H1 (cell line): ENCODE measurements at regions not wholly inside any gene's neighbourhood (a gene's known extent, or its start where the extent isn't known, plus 50 kb on each side); places are given as distances from the start of the nearest gene placed in this dataset.
A peak's percentile ranks its signal among the peaks of the same experiment; 100 is the strongest.

Experiments used
- CTCF ChIA-PET: fragments of 300-600 bp; sonication (Branson Sonifier 250); formaldehyde crosslinking; loops from one replicate; lab custom pipeline; 2021; ENCODE audit not compliant: partially characterized antibody; lab: Charles Lee
- POLR2A ChIA-PET: fragments of 300-600 bp; sonication (Branson Sonifier 250); formaldehyde crosslinking; loops from one replicate; lab custom pipeline; 2021; ENCODE audit warnings: inconsistent platforms; ENCODE audit not compliant: partially characterized antibody; lab: Charles Lee
- DNase-seq, 2 experiments: peaks; one replicate each; pipeline versions ENCODE4 v3.0.0 to v3.0.0-alpha.2; 2010 to 2022; ENCODE audit warnings: low spot score in 2 of 2, low read depth in 1 of 2, mixed read lengths in 1 of 2
- FAIRE-seq: peaks from 2 replicates; lab custom pipeline; 2011; peaks lifted over from hg19 to GRCh38; lab: Jason Lieb, UNC
- H2AFZ ChIP-seq: 2 replicates; pipeline ENCODE4 v1.8.1; 2012; ENCODE audit warnings: low read length, inconsistent platforms
- H2AK5ac ChIP-seq: 2 replicates; pipeline ENCODE4 v1.6.1; 2013; ENCODE audit warnings: low read depth, low read length
- H2BK120ac ChIP-seq: replicated peaks from 2 replicates; pipeline ENCODE3; 2013; ENCODE audit warnings: low read depth, low read length, inconsistent platforms
- H2BK12ac ChIP-seq: 2 replicates; pipeline ENCODE4 v1.6.1; 2013; ENCODE audit warnings: low read depth, low read length
- H2BK15ac ChIP-seq: 2 replicates; pipeline ENCODE4 v1.6.1; 2013; ENCODE audit warnings: low read length
- H2BK20ac ChIP-seq: 2 replicates; pipeline ENCODE4 v1.6.1; 2013; ENCODE audit warnings: low read length
- H2BK5ac ChIP-seq: 2 replicates; pipeline ENCODE4 v1.6.1; 2013; ENCODE audit warnings: low read depth, low read length
- H3K14ac ChIP-seq: 2 replicates; pipeline ENCODE4 v1.6.1; 2013; ENCODE audit warnings: inconsistent platforms; ENCODE audit not compliant: insufficient read length
- H3K18ac ChIP-seq: 2 replicates; pipeline ENCODE4 v1.6.1; 2013; ENCODE audit warnings: low read length; ENCODE audit errors: extremely low read depth
- H3K23ac ChIP-seq: 2 replicates; pipeline ENCODE4 v1.6.1; 2013; ENCODE audit warnings: inconsistent platforms; ENCODE audit not compliant: insufficient read length
- H3K23me2 ChIP-seq: 2 replicates; pipeline ENCODE4 v1.6.1; 2013; ENCODE audit warnings: low read depth, low read length
- H3K27ac ChIP-seq: 2 replicates; pipeline ENCODE4 v1.6.1; 2011; ENCODE audit warnings: low read depth, low read length, inconsistent platforms
- H3K27me3 ChIP-seq, 4 experiments: replicated peaks in 1 of 4; 1 replicate in 1 of 4; 2 replicates in 3 of 4; pipeline versions ENCODE4 v1.6.1 to v1.8.1; 2011 to 2013; ENCODE audit warnings: low read length in 3 of 4, mild to moderate bottlenecking in 3 of 4, inconsistent platforms in 2 of 4, mixed read lengths in 2 of 4, moderate library complexity in 1 of 4; ENCODE audit not compliant: control insufficient read depth in 3 of 4, insufficient read depth in 3 of 4; ENCODE audit errors: extremely low read depth in 1 of 4
- H3K36me3 ChIP-seq, 4 experiments: 2 replicates each; pipeline versions ENCODE4 v1.6.1 to v1.8.1; 2011 to 2013; ENCODE audit warnings: mild to moderate bottlenecking in 4 of 4, low read length in 3 of 4, moderate library complexity in 2 of 4, control low read depth in 1 of 4, inconsistent platforms in 1 of 4; ENCODE audit not compliant: insufficient read depth in 4 of 4, control insufficient read depth in 2 of 4
- H3K4ac ChIP-seq: replicated peaks from 2 replicates; pipeline ENCODE3; 2013; ENCODE audit warnings: low read length, low read depth, mixed read lengths, inconsistent platforms; ENCODE audit not compliant: insufficient read length
- H3K4me1 ChIP-seq, 4 experiments: replicated peaks in 1 of 4; 1 replicate in 1 of 4; 2 replicates in 3 of 4; pipeline versions ENCODE4 v1.6.1 to v1.8.1; 2011 to 2013; ENCODE audit warnings: low read length in 3 of 4, inconsistent platforms in 2 of 4, mixed read lengths in 1 of 4; ENCODE audit not compliant: insufficient read depth in 4 of 4, control insufficient read depth in 3 of 4
- H3K4me2 ChIP-seq, 2 experiments: 2 replicates each; pipeline versions ENCODE4 v1.6.1 to v1.8.1; 2011 to 2013; ENCODE audit warnings: low read depth in 2 of 2, low read length in 2 of 2, control low read depth in 1 of 2, inconsistent platforms in 1 of 2, mild to moderate bottlenecking in 1 of 2; ENCODE audit not compliant: insufficient read depth in 1 of 2
- H3K4me3 ChIP-seq, 4 experiments: fragments of 200-600, 300-600 bp in 1 of 4; sonication (generic), shearing (Covaris generic), sonication (Bioruptor Twin) in 1 of 4; 2 replicates each; pipeline versions ENCODE4 v1.5.1 to v1.8.1; 2011 to 2016; ENCODE audit warnings: low read length in 4 of 4, low read depth in 3 of 4, control low read depth in 2 of 4, inconsistent platforms in 2 of 4, mild to moderate bottlenecking in 2 of 4, mixed read lengths in 1 of 4, moderate library complexity in 1 of 4; ENCODE audit not compliant: insufficient read depth in 2 of 4; ENCODE audit errors: extremely low read depth in 1 of 4
- H3K56ac ChIP-seq: replicated peaks from 2 replicates; pipeline ENCODE3; 2013; ENCODE audit warnings: low read depth, mild to moderate bottlenecking, mixed read lengths, low read length, inconsistent platforms; ENCODE audit not compliant: insufficient read length
- H3K79me1 ChIP-seq: 2 replicates; pipeline ENCODE4 v1.6.1; 2013; ENCODE audit warnings: low read depth, low read length, control low read depth
- H3K79me2 ChIP-seq, 2 experiments: 2 replicates each; pipeline versions ENCODE4 v1.6.1 to v1.8.1; 2012 to 2013; ENCODE audit warnings: low read length in 2 of 2, mild to moderate bottlenecking in 2 of 2, inconsistent platforms in 1 of 2; ENCODE audit not compliant: insufficient read depth in 2 of 2, control insufficient read depth in 1 of 2
- H3K9ac ChIP-seq, 4 experiments: replicated peaks in 1 of 4; 1 replicate in 1 of 4; 2 replicates in 3 of 4; pipeline versions ENCODE4 v1.6.1 to v1.8.1; 2011 to 2013; ENCODE audit warnings: low read depth in 3 of 4, low read length in 3 of 4, control low read depth in 2 of 4, mild to moderate bottlenecking in 2 of 4, moderate library complexity in 2 of 4, inconsistent platforms in 1 of 4; ENCODE audit errors: extremely low read depth in 1 of 4
- H3K9me3 ChIP-seq, 2 experiments: 2 replicates each; pipeline versions ENCODE4 v1.6.1 to v1.8.1; 2012 to 2013; ENCODE audit warnings: mild to moderate bottlenecking in 2 of 2, moderate library complexity in 2 of 2, control low read depth in 1 of 2, inconsistent platforms in 1 of 2, low read depth in 1 of 2, low read length in 1 of 2, mixed read lengths in 1 of 2; ENCODE audit not compliant: insufficient read depth in 2 of 2
- H4K20me1 ChIP-seq, 2 experiments: replicated peaks in 1 of 2; 2 replicates each; pipeline versions ENCODE3 to v1.8.1; 2011 to 2013; ENCODE audit warnings: inconsistent platforms in 2 of 2, low read length in 2 of 2, mild to moderate bottlenecking in 1 of 2; ENCODE audit not compliant: insufficient read depth in 2 of 2, control insufficient read depth in 1 of 2
- H4K5ac ChIP-seq: 2 replicates; pipeline ENCODE4 v1.6.1; 2013; ENCODE audit warnings: low read length, low read depth, mixed read lengths, inconsistent platforms; ENCODE audit not compliant: insufficient read length
- H4K8ac ChIP-seq: 2 replicates; pipeline ENCODE4 v1.8.0; 2013; ENCODE audit warnings: mild to moderate bottlenecking, moderate library complexity, low read length, inconsistent platforms; ENCODE audit not compliant: insufficient read depth; ENCODE audit errors: extremely low read depth
- H4K91ac ChIP-seq: replicated peaks from 2 replicates; pipeline ENCODE3; 2013; ENCODE audit warnings: low read length, mixed read lengths, inconsistent platforms; ENCODE audit not compliant: insufficient read length
- CBX8 ChIP-seq: fragments of 300-800, 300-1000 bp; sonication (generic); IDR thresholded peaks from 2 replicates; pipeline ENCODE4 v1.7.1; 2016; ENCODE audit warnings: low read depth, low read length, borderline replicate concordance
- CREB1 ChIP-seq: IDR thresholded peaks from 2 replicates; pipeline ENCODE4 v1.6.1; 2012; ENCODE audit warnings: inconsistent platforms
- CTBP2 ChIP-seq: IDR thresholded peaks from 2 replicates; pipeline ENCODE4 v1.7.0; 2011; ENCODE audit warnings: borderline replicate concordance, mild to moderate bottlenecking, moderate library complexity, mixed read lengths, low read length; ENCODE audit not compliant: insufficient read depth, insufficient read length
- E2F6 ChIP-seq: IDR thresholded peaks from 2 replicates; pipeline ENCODE4 v1.6.1; 2012; ENCODE audit warnings: inconsistent platforms
- FOSL1 ChIP-seq: IDR thresholded peaks from 2 replicates; pipeline ENCODE4 v1.6.1; 2011; ENCODE audit warnings: mild to moderate bottlenecking, low read depth, low read length, moderate library complexity; ENCODE audit not compliant: insufficient read depth
- HDAC2 ChIP-seq, 2 experiments: fragments of 300-600 bp in 1 of 2; sonication (generic) in 1 of 2; IDR thresholded peaks; 2 replicates each; pipeline ENCODE4 v1.6.1; 2011 to 2012; ENCODE audit warnings: low read depth in 2 of 2, low read length in 2 of 2, mild to moderate bottlenecking in 2 of 2, moderate library complexity in 2 of 2, borderline replicate concordance in 1 of 2, inconsistent platforms in 1 of 2
- KDM1A ChIP-seq: fragments of 200-600, 300-600 bp; sonication (generic); IDR thresholded peaks from 2 replicates; pipeline ENCODE4 v1.7.1; 2016; ENCODE audit warnings: mild to moderate bottlenecking, low read length, borderline replicate concordance
- KDM4A ChIP-seq: IDR thresholded peaks from one replicate; pipeline ENCODE4 v1.7.1; 2012; ENCODE audit warnings: low read depth, mild to moderate bottlenecking, moderate library complexity, low read length, inconsistent platforms; ENCODE audit not compliant: severe bottlenecking
- NRF1 ChIP-seq: IDR thresholded peaks from 2 replicates; pipeline ENCODE4 v1.6.1; 2011; ENCODE audit warnings: mild to moderate bottlenecking, low read depth, low read length, improper control_type of control experiment
- RBBP5 ChIP-seq: IDR thresholded peaks from 2 replicates; pipeline ENCODE4 v1.7.1; 2012; ENCODE audit warnings: low read depth, mild to moderate bottlenecking, inconsistent platforms, low read length, moderate library complexity, borderline replicate concordance
- SIRT6 ChIP-seq: IDR thresholded peaks from one replicate; pipeline ENCODE4 v1.7.1; 2012; ENCODE audit warnings: low read length, inconsistent platforms
- SRF ChIP-seq: IDR thresholded peaks from 2 replicates; pipeline ENCODE4 v1.6.1; 2011; ENCODE audit warnings: mild to moderate bottlenecking, low read depth, low read length, moderate library complexity
- USF2 ChIP-seq: IDR thresholded peaks from 2 replicates; pipeline ENCODE4 v1.6.1; 2011; ENCODE audit warnings: low read length, improper control_type of control experiment
- WGBS, 2 experiments: shearing (Covaris generic) in 1 of 2; methylation state at CpG; one replicate each; pipeline versions ENCODE4 v1.1.6 to v1.1.7; 2013 to 2015; ENCODE audit warnings: low lambda C conversion rate in 2 of 2, mixed read lengths in 2 of 2, inconsistent platforms in 1 of 2, low coverage in 1 of 2, missing lambda C conversion rate in 1 of 2; ENCODE audit not compliant: insufficient replicate concordance in 2 of 2, insufficient coverage in 1 of 2, insufficient read length in 1 of 2; ENCODE audit errors: extremely low coverage in 1 of 2, missing lambda C conversion rate in 1 of 2; 5-methylcytosine and 5-hydroxymethylcytosine counted together

GRCh38 chr5:115366223-115366622 lies 69.8 kb upstream of the CCDC112 start:
- 78% methylated on average over 2 of the region's 2 CpGs; no CpG with 5 or more reads in 1 of the 2 experiments for WGBS, 2 experiments
- no peak overlapping the region for H3K56ac ChIP-seq
- peaks cover 0 to 11% (median 6%) of the 10 kb centered on the region in 4 experiments; a peak in 5 of 7 replicates for H3K4me1 ChIP-seq
- no peak overlapping the region for H3K4me3 ChIP-seq
- no peak overlapping the region for H3K9ac ChIP-seq
- no peak overlapping the region for H2BK5ac ChIP-seq
- H3K14ac ChIP-seq = no peak overlapping the region
- POLR2A ChIA-PET = interaction anchor here (0.7 kb wide), 1 partner anchor 179 kb away, joined by 3 read pairs; the partner anchor contains the start of gene FEM1C
- FAIRE-seq = no peak
- no peak overlapping the region; the same call in 1 of the 2 replicates for H2BK20ac ChIP-seq
- H4K8ac ChIP-seq = no peak overlapping the region
- H3K4ac ChIP-seq = no peak overlapping the region
- H4K5ac ChIP-seq = no peak overlapping the region
- H2BK12ac ChIP-seq = no peak overlapping the region
- peak overlapping the region; percentile 20 for H4K91ac ChIP-seq
- H3K23ac ChIP-seq = no peak overlapping the region
- H3K4me2 ChIP-seq = no peak overlapping the region
- H3K23me2 ChIP-seq = no peaks in the 10 kb centered on the region
- no peak overlapping the region for H2BK15ac ChIP-seq
- no peaks in the 10 kb centered on the region for H3K36me3 ChIP-seq
- H2BK120ac ChIP-seq = no peak overlapping the region
- H2AFZ ChIP-seq = no peak overlapping the region
- H4K20me1 ChIP-seq = no peaks in the 10 kb centered on the region
- H3K18ac ChIP-seq = no peak overlapping the region
- H3K9me3 ChIP-seq = no peaks in the 10 kb centered on the region
- DNase-seq = no peak
- H3K27ac ChIP-seq = no peak overlapping the region
- H2AK5ac ChIP-seq = no peak overlapping the region
- H3K79me1 ChIP-seq = no peaks in the 10 kb centered on the region
- CTCF ChIA-PET = no interaction called here
- H3K79me2 ChIP-seq = no peaks in the 10 kb centered on the region
- no peaks in the 10 kb centered on the region; a peak in 1 of 7 replicates for H3K27me3 ChIP-seq
- TF ChIP-seq FOSL1 = no peak
- no peak for TF ChIP-seq CBX8
- no peak for TF ChIP-seq RBBP5
- TF ChIP-seq KDM1A = no peak
- no peak for TF ChIP-seq CREB1
- TF ChIP-seq E2F6 = no peak
- no peak for TF ChIP-seq NRF1
- no peak for TF ChIP-seq HDAC2 (IDR thresholded peaks at IDR 0.05; ENCODE audit: borderline replicate concordance in 1 of 2, low read depth in 2 of 2, low read length in 2 of 2)
- TF ChIP-seq SRF = no peak
- no peak for TF ChIP-seq SIRT6
- TF ChIP-seq USF2 = no peak
- no peak for TF ChIP-seq KDM4A
- TF ChIP-seq CTBP2 = no peak
